Sigmoid colon (tissue), 6 donors: ENCODE measurements at regions not wholly inside any gene's neighbourhood (a gene's known extent, or its start where the extent isn't known, plus 50 kb on each side); places are given as distances from the start of the nearest gene placed in this dataset.
A peak's percentile ranks its signal among the peaks of the same experiment; 100 is the strongest.

Source experiments
- DNase-seq: peaks from one replicate; pipeline ENCODE4 v3.0.0-alpha.2; 2019
- H3K27ac ChIP-seq, 4 donors: fragments of 200-600 bp; sonication (generic); one replicate each; pipeline ENCODE4 v1.5.1; 2016 to 2019; ENCODE audit warnings: mild to moderate bottlenecking in 1 of 4
- H3K27me3 ChIP-seq, 3 donors: fragments of 200-600 bp; sonication (generic); one replicate each; pipeline ENCODE4 v1.5.1; 2019; ENCODE audit warnings: mild to moderate bottlenecking in 1 of 3
- H3K36me3 ChIP-seq, 4 donors: fragments of 200-600 bp; sonication (generic); one replicate each; pipeline ENCODE4 v1.5.1; 2016 to 2019
- H3K4me1 ChIP-seq, 4 donors: fragments of 200-600 bp; sonication (generic); one replicate each; pipeline ENCODE4 v1.5.1; 2017 to 2019
- H3K4me3 ChIP-seq, 4 donors: fragments of 200-600 bp; sonication (generic); one replicate each; pipeline ENCODE4 v1.5.1; 2017 to 2019; ENCODE audit warnings: mild to moderate bottlenecking in 2 of 4, moderate library complexity in 1 of 4
- H3K9me3 ChIP-seq, 4 donors: fragments of 200-600 bp in 3 of 4; sonication (generic) in 3 of 4; one replicate each; pipeline versions ENCODE4 v1.5.1 to v1.6.1; 2013 to 2019
- EP300 ChIP-seq, 4 donors: sonication (generic); formaldehyde crosslinking; IDR thresholded peaks; one replicate each; pipeline ENCODE4 v1.6.1; 2017; ENCODE audit warnings: antibody characterized with exemption in 4 of 4
- POLR2A ChIP-seq, 2 donors: fragments of 450-650 bp; IDR thresholded peaks; one replicate each; pipeline ENCODE4 v1.6.1; 2016; ENCODE audit warnings: antibody characterized with exemption in 2 of 2, mild to moderate bottlenecking in 2 of 2, moderate library complexity in 2 of 2
- POLR2AphosphoS5 ChIP-seq, 4 donors: sonication (generic); formaldehyde crosslinking; IDR thresholded peaks; one replicate each; pipeline ENCODE4 v1.6.1; 2017; ENCODE audit warnings: antibody characterized with exemption in 4 of 4
- WGBS, 2 donors: extraction: QIAGEN DNeasy Blood & Tissue Kit; methylation state at CpG; one replicate each; pipeline ENCODE4 v1.1.7; 2013; 5-methylcytosine and 5-hydroxymethylcytosine counted together
- intact Hi-C: fragments of 100-400 bp; cut with DNase I; formaldehyde crosslinking; loops from one replicate; pipeline ENCODE4 v1.15.1; 2023
- TF ChIP-seq, protein P1 (sequence below), 4 experiments: fragments of 450-650 bp in 3 of 4; fragments of 200-600 bp in 1 of 4; IDR thresholded peaks; one replicate each; pipeline ENCODE4 v1.5.1; 2016 to 2019; ENCODE audit warnings: antibody characterized with exemption in 4 of 4, mild to moderate bottlenecking in 3 of 4, moderate library complexity in 2 of 4
- donor health status: healthy with polysubstance abuse.
- donor health status: healthy.

DNA sequence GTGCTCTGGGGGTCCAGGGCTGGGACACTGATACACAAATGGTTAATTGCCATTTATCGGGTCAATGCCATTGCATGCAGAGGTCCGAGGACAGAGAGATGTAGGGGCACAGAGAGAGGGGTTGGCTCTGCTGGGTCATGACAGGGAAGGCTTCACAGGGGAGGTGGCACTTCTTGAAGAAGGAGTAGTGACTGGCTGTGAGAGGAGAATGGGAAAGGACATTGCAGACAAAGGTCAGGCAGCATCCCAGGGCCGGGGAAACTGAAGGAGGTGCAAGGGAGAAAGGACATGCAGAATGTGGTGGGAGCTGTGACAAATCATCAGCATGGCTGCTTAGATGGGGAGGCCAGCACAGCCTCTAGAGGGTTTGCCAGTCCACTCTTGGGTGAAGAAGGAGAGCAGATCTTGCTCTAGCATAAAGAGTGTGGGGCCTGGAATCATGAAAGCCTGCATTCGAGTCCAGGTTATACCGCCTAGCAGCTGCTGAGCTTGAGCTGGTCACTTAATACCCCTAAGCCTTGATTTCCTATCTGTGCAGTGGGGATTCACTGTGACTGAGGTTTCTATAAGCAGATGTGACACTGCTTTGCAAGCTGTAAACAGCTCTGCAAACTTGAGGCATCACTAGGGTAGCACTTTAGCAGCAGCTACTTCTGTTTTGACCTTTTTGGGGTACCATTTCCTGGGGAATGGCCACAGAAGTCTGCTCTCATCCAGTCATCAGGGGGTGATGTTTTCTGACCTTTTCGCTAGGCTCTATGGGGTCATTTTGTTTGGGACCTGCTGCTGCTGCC, 59.2 kb upstream of the EPS8L3 start:
- intact Hi-C loops: no loop called here
- H3K27ac ChIP-seq: peak overlapping the region in 2 of 4 donors; percentile 50 to 57
- TF ChIP-seq POLR2AphosphoS5 (IDR thresholded peaks at IDR 0.05): no peak
- TF ChIP-seq, protein P1, sequence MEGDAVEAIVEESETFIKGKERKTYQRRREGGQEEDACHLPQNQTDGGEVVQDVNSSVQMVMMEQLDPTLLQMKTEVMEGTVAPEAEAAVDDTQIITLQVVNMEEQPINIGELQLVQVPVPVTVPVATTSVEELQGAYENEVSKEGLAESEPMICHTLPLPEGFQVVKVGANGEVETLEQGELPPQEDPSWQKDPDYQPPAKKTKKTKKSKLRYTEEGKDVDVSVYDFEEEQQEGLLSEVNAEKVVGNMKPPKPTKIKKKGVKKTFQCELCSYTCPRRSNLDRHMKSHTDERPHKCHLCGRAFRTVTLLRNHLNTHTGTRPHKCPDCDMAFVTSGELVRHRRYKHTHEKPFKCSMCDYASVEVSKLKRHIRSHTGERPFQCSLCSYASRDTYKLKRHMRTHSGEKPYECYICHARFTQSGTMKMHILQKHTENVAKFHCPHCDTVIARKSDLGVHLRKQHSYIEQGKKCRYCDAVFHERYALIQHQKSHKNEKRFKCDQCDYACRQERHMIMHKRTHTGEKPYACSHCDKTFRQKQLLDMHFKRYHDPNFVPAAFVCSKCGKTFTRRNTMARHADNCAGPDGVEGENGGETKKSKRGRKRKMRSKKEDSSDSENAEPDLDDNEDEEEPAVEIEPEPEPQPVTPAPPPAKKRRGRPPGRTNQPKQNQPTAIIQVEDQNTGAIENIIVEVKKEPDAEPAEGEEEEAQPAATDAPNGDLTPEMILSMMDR (IDR thresholded peaks at IDR 0.05): no peak
- TF ChIP-seq POLR2A (IDR thresholded peaks at IDR 0.05): no peak
- no peak for TF ChIP-seq EP300 (IDR thresholded peaks at IDR 0.05)
- no peaks in the 10 kb centered on the region for H3K36me3 ChIP-seq
- no peaks in the 10 kb centered on the region for H3K27me3 ChIP-seq
- WGBS, 2 donors: 87 to 90% methylated on average over 6 of the region's 6 CpGs
- no peak overlapping the region for H3K4me3 ChIP-seq
- DNase-seq: no peak
- H3K4me1 ChIP-seq: peaks cover 0 to 28% (median 23%) of the 10 kb centered on the region in 4 donors
- no peaks in the 10 kb centered on the region for H3K9me3 ChIP-seq

DNA sequence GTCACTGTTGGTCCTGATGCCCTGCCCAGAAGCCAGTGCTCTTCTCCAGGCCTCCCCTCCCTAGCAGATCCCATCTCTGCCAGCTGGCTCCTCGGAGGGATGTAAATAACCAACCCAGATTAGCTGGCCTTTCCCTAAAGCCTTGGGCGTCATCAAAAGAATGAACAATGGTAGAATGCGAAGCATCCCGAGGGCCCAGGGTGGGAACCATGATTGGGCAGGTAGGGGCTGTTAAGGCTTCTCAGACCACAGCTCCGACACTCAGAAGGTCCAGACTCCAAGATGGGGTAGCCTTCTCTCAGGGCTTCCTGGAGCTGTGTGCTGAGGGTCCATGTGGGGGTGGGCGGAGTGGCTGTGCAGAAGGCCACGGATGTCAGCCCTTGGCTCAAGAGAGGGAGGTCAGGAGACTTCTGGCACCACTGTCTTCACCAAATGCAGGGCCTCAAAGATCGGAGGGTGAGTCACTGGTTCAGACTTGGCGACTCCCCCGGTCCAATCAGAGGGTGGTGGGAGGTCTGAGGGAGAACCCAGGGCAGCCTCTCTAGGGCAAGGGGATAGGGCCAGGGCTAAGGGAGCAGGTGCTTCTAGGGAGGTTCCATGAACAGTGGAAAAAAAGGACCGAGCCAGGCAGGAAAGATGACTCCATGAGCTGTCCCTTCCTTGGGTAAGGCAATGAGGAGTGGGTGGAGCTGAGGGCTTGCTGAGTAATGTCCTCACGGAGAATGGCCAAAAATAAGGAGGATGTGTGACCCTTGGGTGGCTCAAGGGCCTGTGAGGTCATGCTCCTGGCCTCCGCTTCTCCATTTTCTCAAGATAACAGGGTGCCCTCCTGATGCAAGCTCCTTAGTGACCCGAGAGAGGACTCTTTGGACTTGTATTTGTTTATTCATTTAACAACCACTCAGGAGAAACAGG, 58.4 kb upstream of the EPS8L3 start:
- intact Hi-C loops: no loop called here
- H3K27me3 ChIP-seq: no peaks in the 10 kb centered on the region
- no peaks in the 10 kb centered on the region for H3K9me3 ChIP-seq
- WGBS, 2 donors: 73 to 78% methylated on average over 14 of the region's 14 CpGs
- H3K27ac ChIP-seq: peak overlapping the region; percentile 34 to 68 (median 50)
- TF ChIP-seq POLR2AphosphoS5 (IDR thresholded peaks at IDR 0.05): no peak
- no peak for TF ChIP-seq EP300 (IDR thresholded peaks at IDR 0.05)
- TF ChIP-seq POLR2A (IDR thresholded peaks at IDR 0.05): no peak
- TF ChIP-seq, protein P1 (IDR thresholded peaks at IDR 0.05): no peak
- H3K4me3 ChIP-seq: no peak overlapping the region
- H3K36me3 ChIP-seq: no peaks in the 10 kb centered on the region
- DNase-seq: peak; percentile 73
- H3K4me1 ChIP-seq: peaks cover 0 to 28% (median 23%) of the 10 kb centered on the region in 4 donors

- Histone ChIP-seq H3K9me3 (no peaks in the 10 kb centered on the region), H3K27me3 (no peaks in the 10 kb centered on the region), H3K4me3 (no peak overlapping the region), H3K27ac (peak overlapping the region; percentile 34 to 68 (median 50)), H3K4me1 (peaks cover 0 to 34% (median 23%) of the 10 kb centered on the region in 4 donors), H3K36me3 (no peaks in the 10 kb centered on the region)
- TF ChIP-seq EP300 (IDR thresholded peaks at IDR 0.05) (no peak), POLR2A (IDR thresholded peaks at IDR 0.05) (no peak), POLR2AphosphoS5 (IDR thresholded peaks at IDR 0.05) (peak in 1 of 4 donors; percentile 55)
- TF ChIP-seq, protein P1 (IDR thresholded peaks at IDR 0.05): no peak
- DNase-seq: peak; percentile 84
- intact Hi-C loops: no loop called here
- WGBS, 2 donors: 73 to 81% methylated on average over 8 of the region's 8 CpGs
Observed at GRCh38 chr1:109821221-109821669, 57.5 kb upstream of the EPS8L3 start.

DNA sequence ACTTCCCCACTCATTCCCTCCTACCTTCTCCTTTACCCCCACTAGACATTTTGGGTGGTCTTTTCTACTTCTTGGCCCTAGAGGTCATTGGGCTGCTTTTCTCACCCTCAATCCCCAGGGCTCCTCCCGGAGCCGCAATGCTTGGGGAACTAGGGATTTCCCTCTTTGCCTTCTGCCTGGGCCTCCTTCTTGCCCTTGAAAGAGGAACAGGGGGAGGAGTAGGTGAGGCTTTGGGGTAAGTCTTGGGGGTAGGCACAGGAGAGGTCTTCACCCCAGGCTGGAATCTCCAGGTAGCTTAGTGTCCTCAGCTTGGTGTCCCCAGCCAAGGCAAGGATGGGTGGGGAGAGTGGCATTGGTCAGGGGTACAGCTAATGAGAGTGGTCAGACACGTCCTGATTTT, 56.2 kb upstream of the EPS8L3 start:
- DNase-seq: no peak
- no peaks in the 10 kb centered on the region for H3K36me3 ChIP-seq
- peaks cover 0 to 35% (median 23%) of the 10 kb centered on the region in 4 donors for H3K4me1 ChIP-seq
- no peaks in the 10 kb centered on the region for H3K27me3 ChIP-seq
- H3K4me3 ChIP-seq: no peak overlapping the region
- TF ChIP-seq, protein P1 (IDR thresholded peaks at IDR 0.05): no peak
- TF ChIP-seq EP300 (IDR thresholded peaks at IDR 0.05) (no peak), POLR2AphosphoS5 (IDR thresholded peaks at IDR 0.05) (no peak), POLR2A (IDR thresholded peaks at IDR 0.05) (no peak)
- H3K27ac ChIP-seq: no peak overlapping the region
- intact Hi-C loops: no loop called here
- H3K9me3 ChIP-seq: peaks cover 0 to 6% (median 1%) of the 10 kb centered on the region in 4 donors
- WGBS, 2 donors: 84 to 88% methylated on average over 3 of the region's 3 CpGs
